ENCODE measurements at regions not wholly inside any gene's neighbourhood (a gene's known extent, or its start where the extent isn't known, plus 50 kb on each side); places are given as distances from the start of the nearest gene placed in this dataset.

- DNase-seq (ENCODE audit: low spot score) (no peak), ATAC-seq (ENCODE audit: low read depth) (no peak)
- H3K27ac ChIP-seq (ENCODE audit: poor library complexity, severe bottlenecking): no peak overlapping the region
- H3K36me3 ChIP-seq (ENCODE audit: low read depth): no peaks in the 10 kb centered on the region
- no peak for TF ChIP-seq CTCF (IDR thresholded peaks at IDR 0.05; ENCODE audit: poor library complexity, severe bottlenecking)
- H3K27me3 ChIP-seq (ENCODE audit: insufficient read depth, poor library complexity, severe bottlenecking): no peaks in the 10 kb centered on the region
- no peaks in the 10 kb centered on the region for H3K9me3 ChIP-seq (ENCODE audit: severe bottlenecking)
- no peaks in the 10 kb centered on the region for H3K4me1 ChIP-seq (ENCODE audit: insufficient read depth, poor library complexity, severe bottlenecking)
- H3K4me3 ChIP-seq (ENCODE audit: severe bottlenecking): no peak overlapping the region
Measured at GRCh38 chr6:4703382-4703781, 72.8 kb upstream of the CDYL start.

- Histone ChIP-seq H3K4me1 (ENCODE audit: insufficient read depth, poor library complexity, severe bottlenecking) (no peaks in the 10 kb centered on the region), H3K4me3 (ENCODE audit: severe bottlenecking) (no peak overlapping the region), H3K36me3 (ENCODE audit: low read depth) (no peaks in the 10 kb centered on the region), H3K27ac (ENCODE audit: poor library complexity, severe bottlenecking) (no peak overlapping the region), H3K9me3 (ENCODE audit: severe bottlenecking) (no peaks in the 10 kb centered on the region), H3K27me3 (ENCODE audit: insufficient read depth, poor library complexity, severe bottlenecking) (no peaks in the 10 kb centered on the region)
- ATAC-seq (ENCODE audit: low read depth) (no peak), DNase-seq (ENCODE audit: low spot score) (no peak)
- no peak for TF ChIP-seq CTCF (IDR thresholded peaks at IDR 0.05; ENCODE audit: poor library complexity, severe bottlenecking)
Measured at GRCh38 chr6:4698901-4699659, 77.1 kb upstream of the CDYL start.

GRCh38 chr6:4693173-4693970 is 82.8 kb upstream of the CDYL start:
- Histone ChIP-seq H3K27ac (ENCODE audit: poor library complexity, severe bottlenecking) (no peak overlapping the region), H3K27me3 (ENCODE audit: insufficient read depth, poor library complexity, severe bottlenecking) (no peaks in the 10 kb centered on the region), H3K4me3 (ENCODE audit: severe bottlenecking) (no peak overlapping the region), H3K9me3 (ENCODE audit: severe bottlenecking) (no peaks in the 10 kb centered on the region), H3K36me3 (ENCODE audit: low read depth) (no peaks in the 10 kb centered on the region), H3K4me1 (ENCODE audit: insufficient read depth, poor library complexity, severe bottlenecking) (peaks cover 3% of the 10 kb centered on the region)
- DNase-seq (ENCODE audit: low spot score): no peak
- no peak for ATAC-seq (ENCODE audit: low read depth)
- TF ChIP-seq CTCF (IDR thresholded peaks at IDR 0.05; ENCODE audit: poor library complexity, severe bottlenecking): no peak

- Histone ChIP-seq H3K4me1 (ENCODE audit: insufficient read depth, poor library complexity, severe bottlenecking) (peaks cover 8% of the 10 kb centered on the region), H3K27me3 (ENCODE audit: insufficient read depth, poor library complexity, severe bottlenecking) (no peaks in the 10 kb centered on the region), H3K27ac (ENCODE audit: poor library complexity, severe bottlenecking) (no peak overlapping the region), H3K36me3 (ENCODE audit: low read depth) (no peaks in the 10 kb centered on the region), H3K4me3 (ENCODE audit: severe bottlenecking) (no peak overlapping the region), H3K9me3 (ENCODE audit: severe bottlenecking) (no peaks in the 10 kb centered on the region)
- no peak for DNase-seq (ENCODE audit: low spot score)
- ATAC-seq (ENCODE audit: low read depth): no peak
- TF ChIP-seq CTCF (IDR thresholded peaks at IDR 0.05; ENCODE audit: poor library complexity, severe bottlenecking): no peak
Measured at GRCh38 chr6:4692664-4693063, 83.5 kb upstream of the CDYL start.

Data from RWPE2 (cell line).